ENCODE measurements at regions not wholly inside any gene's neighbourhood (a gene's known extent, or its start where the extent isn't known, plus 50 kb on each side); places are given as distances from the start of the nearest gene placed in this dataset.

GRCh38 chr3:28053759-28054158 is 187.7 kb upstream of the CMC1 start:
- TF ChIP-seq POLR2A (IDR thresholded peaks at IDR 0.05), result no peak
- TF ChIP-seq, protein P1, sequence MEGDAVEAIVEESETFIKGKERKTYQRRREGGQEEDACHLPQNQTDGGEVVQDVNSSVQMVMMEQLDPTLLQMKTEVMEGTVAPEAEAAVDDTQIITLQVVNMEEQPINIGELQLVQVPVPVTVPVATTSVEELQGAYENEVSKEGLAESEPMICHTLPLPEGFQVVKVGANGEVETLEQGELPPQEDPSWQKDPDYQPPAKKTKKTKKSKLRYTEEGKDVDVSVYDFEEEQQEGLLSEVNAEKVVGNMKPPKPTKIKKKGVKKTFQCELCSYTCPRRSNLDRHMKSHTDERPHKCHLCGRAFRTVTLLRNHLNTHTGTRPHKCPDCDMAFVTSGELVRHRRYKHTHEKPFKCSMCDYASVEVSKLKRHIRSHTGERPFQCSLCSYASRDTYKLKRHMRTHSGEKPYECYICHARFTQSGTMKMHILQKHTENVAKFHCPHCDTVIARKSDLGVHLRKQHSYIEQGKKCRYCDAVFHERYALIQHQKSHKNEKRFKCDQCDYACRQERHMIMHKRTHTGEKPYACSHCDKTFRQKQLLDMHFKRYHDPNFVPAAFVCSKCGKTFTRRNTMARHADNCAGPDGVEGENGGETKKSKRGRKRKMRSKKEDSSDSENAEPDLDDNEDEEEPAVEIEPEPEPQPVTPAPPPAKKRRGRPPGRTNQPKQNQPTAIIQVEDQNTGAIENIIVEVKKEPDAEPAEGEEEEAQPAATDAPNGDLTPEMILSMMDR (IDR thresholded peaks at IDR 0.05 in 4 of 5, conservative IDR thresholded peaks at IDR 0.05 in 1 of 5), result no peak

All from gastrocnemius medialis (tissue), 4 donors.